Body of pancreas (tissue), 4 donors: ENCODE measurements at regions not wholly inside any gene's neighbourhood (a gene's known extent, or its start where the extent isn't known, plus 50 kb on each side); places are given as distances from the start of the nearest gene placed in this dataset.

Experiments used
- CTCF ChIP-seq, 7 experiments: fragments of 450-650 bp in 4 of 7; fragments of 200-600 bp in 3 of 7; sonication (generic) in 3 of 7; IDR thresholded peaks; one replicate each; pipeline ENCODE4 v1.5.1; 2016 to 2019; ENCODE audit warnings: antibody characterized with exemption in 7 of 7
- POLR2A ChIP-seq, 3 donors: fragments of 450-650 bp; IDR thresholded peaks; one replicate each; pipeline ENCODE4 v1.6.1; 2016; ENCODE audit warnings: antibody characterized with exemption in 3 of 3, mild to moderate bottlenecking in 2 of 3

- no peak for TF ChIP-seq CTCF (IDR thresholded peaks at IDR 0.05)
- TF ChIP-seq POLR2A (IDR thresholded peaks at IDR 0.05), result no peak
These were observed 1617.9 kb upstream of the SEL1L start for GRCh38 chr14:83151571-83151970.
